GM18511 (cell line): ENCODE measurements at regions not wholly inside any gene's neighbourhood (a gene's known extent, or its start where the extent isn't known, plus 50 kb on each side); places are given as distances from the start of the nearest gene placed in this dataset.
"Not testable (repeated sequence)": the region's sequence is repeated elsewhere in the genome, so short reads cannot be mapped to it uniquely, and the experiment has no call there.

Experiments used
- ATAC-seq: cut with Tn5 transposase; IDR thresholded peaks from one replicate; pipeline ENCODE4 v1.9.1; 2021; ENCODE audit warnings: mild to moderate bottlenecking, moderate library complexity; ENCODE audit not compliant: unreplicated experiment

DNA sequence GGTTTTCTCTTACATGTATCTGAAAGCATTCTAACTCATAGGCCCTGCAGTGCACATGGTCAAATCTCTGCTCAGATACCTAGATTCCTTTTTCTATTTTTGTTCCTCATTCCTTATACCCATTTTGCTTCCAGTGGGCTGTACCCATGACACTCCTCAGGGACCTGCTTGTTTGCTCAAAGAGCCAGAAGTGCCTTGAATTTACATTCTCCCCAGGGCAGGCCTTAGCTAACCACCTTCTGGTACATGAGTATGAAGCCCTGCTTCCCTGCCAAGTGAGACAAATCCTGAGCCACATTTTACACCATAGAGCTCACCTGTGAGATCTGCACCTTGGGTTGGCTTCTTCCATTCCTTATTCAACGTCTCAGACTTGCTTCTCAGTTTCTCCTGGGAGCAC, 326.6 kb upstream of the SASH1 start:
- ATAC-seq = no peak

DNA sequence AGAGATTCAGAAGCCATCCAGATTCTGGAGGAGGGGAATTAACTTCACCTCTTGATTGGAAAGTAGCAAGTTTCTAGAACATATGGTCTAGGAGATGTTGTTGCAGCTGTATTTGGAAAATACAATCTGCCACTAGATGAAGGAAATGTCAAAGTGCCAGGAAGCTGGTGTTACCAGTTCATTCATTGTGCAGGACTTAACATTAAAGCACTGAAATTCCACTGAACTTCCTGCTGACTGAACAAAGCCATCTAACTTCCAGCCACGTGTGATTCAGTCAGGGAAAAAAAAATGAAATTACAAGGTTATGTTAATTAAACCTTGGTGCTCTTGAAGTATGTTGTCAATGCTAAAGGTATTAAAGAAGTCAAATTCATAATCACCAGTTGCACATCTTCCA, 321.5 kb upstream of the SASH1 start:
- ATAC-seq = no peak

- no peak for ATAC-seq
These were observed 320.9 kb upstream of the SASH1 start for GRCh38 chr6:148021699-148022098.

- ATAC-seq = not testable (repeated sequence)
These were observed 320.4 kb upstream of the SASH1 start for GRCh38 chr6:148022279-148022678.

DNA sequence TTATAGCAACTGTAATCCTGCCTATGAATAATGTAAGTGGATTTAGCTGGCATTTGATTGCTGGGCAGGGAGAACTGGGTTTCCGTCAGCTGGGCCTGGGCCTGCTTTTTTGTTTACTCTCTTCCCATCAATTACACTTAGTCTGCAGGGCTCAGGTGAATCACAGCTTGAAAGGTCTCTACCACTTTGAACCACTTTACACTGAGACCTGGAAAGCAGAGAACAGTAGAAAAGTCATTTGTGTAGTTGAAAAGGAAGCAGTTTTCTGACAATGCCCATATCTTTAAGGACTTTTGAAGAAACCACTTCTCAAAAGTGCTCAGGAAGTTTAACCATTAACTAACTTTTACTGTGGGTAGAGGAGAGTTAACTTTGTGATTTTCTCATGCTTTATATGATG, 315.4 kb upstream of the SASH1 start:
- ATAC-seq = no peak

GRCh38 chr6:148035806-148036390, 306.7 kb upstream of the SASH1 start:
- ATAC-seq = no peak

GRCh38 chr6:148037496-148037895, 305.1 kb upstream of the SASH1 start:
- no peak for ATAC-seq

DNA sequence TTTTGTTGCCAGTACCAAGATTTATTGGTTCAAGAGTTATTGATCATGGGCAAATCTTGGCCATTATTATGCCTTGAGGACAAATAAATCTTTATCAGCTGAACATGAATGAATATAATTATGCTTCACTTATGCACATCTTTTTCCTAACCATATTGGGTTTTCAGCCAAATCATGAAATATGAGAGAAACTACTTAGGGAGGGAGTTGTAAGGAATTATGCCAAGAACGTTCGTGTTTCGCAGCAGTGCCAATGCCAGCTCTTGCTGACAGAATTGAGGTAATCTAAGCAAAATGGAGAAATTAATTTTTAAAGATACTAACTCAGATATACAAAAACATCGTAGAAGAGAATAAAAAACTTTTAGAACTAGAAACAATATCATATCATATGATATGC, 301.1 kb upstream of the SASH1 start:
- no peak for ATAC-seq

DNA sequence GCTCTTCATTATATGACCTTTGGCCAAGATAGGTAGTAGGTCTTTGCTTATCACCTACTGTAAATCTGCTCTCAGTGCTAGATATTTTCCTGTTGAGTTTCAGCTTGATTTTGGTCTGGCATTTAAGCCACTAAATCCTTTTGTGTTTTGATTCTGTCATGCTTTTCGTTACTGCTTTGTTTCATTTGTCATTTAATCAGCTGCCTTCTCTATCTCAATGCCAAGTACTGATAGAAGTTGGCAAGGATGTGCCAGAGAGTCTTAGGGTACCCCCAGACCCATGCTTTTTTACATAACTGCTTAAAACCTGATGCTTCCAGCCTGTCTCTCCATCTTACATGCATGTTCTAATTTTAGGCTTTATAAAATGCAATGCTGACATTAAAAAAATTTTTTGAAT, 300.1 kb upstream of the SASH1 start:
- no peak for ATAC-seq

- no peak for ATAC-seq
These were observed 298.3 kb upstream of the SASH1 start for GRCh38 chr6:148044261-148044751.

- ATAC-seq = no peak
These were observed 297.7 kb upstream of the SASH1 start for GRCh38 chr6:148044921-148045320.

DNA sequence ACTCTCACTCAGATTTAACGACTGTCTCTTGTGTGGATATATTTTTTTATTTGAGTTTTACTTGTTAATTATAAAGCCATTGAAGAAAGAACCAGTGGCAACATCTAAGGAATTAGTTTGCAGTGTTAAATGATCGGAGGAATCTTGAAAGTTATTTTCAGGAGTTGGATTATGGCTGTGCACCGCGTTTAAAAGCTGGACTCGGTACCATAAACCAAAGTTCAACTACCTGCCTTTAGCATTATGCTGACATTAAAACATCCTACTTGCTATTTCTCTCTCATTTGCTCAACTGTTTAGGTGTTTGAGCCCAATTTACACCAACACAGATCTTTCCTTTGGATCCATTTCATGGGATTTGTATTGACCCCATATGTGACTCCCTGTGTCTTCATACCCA, 289.4 kb upstream of the SASH1 start:
- ATAC-seq = no peak

DNA sequence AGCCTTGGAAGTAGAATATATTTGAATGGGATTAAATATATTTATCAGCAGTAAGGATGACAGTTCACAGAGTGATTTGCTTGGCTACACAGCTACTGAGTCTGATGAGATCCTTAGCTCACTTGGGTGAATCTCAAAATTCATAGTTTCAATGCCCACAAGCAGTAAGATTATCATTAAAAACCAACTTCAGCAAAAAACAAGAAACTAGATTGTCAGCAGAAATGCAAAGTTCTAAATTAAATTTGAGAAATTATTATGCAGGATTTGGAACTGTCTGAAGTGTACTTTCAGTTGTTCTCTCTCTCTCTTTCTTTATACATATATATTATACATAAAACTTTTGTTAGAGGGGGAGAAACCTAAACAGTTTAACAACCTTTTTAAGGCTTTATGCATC, 288.8 kb upstream of the SASH1 start:
- no peak for ATAC-seq

DNA sequence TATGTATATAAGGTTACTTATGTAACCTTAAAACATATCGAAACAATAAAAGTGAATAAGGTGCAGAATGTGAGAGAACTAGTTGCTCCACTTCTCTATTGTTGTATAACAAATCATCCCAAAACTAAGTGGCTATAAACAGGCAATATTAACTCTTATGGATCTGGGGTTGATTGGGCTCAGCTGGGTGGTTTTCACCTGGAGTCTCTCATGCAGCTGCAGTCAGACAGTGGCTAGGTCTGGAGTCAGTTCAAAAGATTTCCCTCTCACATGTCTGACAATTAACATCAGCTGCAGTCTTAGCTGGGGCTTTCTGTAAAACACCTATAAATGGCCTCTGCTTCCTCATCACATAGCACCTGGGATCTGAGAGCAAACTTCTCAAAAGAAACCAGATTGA, 288.4 kb upstream of the SASH1 start:
- no peak for ATAC-seq

GRCh38 chr6:148055419-148055818, 287.2 kb upstream of the SASH1 start:
- ATAC-seq = no peak

DNA sequence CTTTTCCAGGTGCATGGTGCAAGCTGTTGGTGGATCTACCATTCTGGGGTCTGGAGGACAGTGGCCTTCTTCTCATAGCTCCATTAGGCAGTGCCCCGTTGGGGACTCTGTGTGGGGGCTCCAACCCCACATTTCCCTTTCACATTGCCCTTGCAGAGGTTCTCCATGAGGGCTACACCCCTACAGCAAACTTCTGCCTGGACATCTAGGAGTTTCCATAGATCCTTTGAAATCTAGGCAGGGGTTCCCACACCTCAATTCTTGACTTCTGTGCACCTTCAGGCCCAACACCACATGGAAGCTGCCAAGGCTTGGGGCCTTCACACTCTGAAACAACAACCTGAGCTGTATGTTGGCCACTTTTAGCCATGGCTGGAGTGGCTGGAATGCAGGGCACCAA, 282.8 kb upstream of the SASH1 start:
- no peak for ATAC-seq

DNA sequence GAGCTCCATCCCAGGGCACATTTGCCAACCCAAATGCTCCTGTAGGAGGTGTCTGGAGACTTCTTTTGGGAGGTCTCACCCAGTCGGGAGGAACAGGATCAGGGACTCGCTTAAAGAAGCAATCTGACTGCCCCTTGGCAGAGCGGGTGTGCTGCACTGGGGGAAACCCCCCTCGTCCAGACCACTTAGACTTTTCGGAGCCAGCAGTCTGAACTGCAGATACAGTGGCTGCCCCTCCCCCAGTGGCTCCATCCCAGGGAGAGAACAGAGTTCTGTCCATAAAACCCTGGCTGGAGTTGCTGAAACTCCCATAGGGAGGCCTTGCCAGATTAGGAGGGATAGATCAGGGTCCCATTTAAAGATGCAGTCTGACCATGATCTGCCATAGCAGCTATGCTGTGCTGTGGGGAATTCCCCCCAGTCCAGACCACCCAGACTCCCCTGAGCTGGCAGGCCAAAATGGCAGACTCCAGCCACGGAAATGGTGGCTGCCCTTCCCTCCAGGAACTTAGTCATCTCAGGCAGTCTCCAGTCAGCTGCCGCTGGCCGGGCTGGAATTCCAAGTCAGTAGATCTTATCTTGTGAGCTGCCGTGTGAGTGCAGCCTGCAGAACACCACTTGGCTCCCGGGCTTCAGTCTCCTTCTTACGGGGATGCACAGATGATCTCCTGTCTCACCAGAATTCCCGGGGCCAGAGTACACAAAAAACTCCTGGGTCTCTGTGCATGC, 278.1 kb upstream of the SASH1 start:
- ATAC-seq = no peak

DNA sequence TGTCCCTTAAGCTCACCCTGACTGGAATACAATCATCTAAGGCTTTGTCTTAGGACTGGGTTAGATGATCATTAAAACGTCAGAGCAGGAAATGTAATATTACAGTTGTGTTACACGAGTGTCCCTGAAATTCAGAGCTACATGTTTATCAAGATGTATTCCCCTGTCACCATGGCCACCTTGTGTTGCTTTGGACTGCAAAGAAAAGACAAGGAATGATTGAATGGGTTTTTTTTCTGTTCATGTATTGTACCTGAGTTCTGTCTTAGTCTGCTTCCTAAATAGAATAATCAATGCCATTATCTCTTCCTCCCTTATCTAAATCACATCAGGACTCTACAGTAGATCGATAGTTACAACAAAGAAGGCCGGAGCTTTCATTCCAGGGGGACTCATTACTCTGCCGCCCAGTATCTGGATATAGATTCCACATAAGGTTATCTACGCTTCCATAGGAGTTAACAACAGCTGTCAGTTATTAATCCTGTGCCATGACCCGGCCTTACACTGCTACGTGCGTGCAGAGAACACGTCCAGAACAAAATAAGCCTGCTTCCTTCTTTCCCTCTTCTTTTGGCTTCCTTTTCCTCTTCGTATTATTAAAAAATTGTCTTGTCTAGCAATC, 274.1 kb upstream of the SASH1 start:
- ATAC-seq = no peak

- no peak for ATAC-seq
These were observed 273.4 kb upstream of the SASH1 start for GRCh38 chr6:148069256-148069655.

DNA sequence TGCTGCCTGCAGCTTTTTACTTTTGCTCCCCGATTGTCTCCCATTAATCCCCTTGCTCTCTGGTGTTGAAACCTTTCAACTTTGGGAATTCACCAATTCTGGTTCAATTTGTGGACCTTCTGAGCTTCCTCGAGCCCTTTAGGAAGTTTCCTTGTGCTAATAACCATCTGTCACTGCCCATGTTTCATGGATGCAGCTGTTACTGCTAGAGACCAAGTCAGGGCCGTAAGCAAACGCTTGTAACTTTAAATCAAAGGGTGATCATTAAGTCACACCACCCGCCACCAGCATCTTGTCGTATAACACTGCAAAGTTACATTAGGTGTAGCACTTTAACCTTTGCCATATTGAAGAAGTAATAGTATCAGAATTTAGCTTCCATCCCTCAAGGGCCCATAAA, 268.3 kb upstream of the SASH1 start:
- no peak for ATAC-seq

GRCh38 chr6:148074738-148075137, 267.9 kb upstream of the SASH1 start:
- ATAC-seq = no peak

DNA sequence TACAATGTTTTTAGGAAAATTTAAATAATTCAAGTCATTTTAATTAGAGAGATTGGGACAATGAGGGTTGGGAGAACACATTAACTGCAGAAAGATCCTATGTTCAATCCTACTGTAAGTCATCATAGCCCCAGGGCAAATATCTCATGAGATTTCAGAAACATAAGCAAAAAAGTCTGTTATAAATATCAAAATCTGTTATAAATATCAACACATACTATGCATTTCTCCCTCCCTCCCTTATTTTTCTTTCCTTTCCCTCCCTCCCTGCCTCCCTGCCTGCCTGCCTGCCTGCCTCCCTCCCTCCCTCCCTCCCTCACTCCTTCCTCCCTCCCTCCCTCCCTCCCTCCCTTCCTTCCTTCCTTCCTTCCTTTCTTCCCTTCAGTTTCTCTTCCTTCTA, 267.3 kb upstream of the SASH1 start:
- ATAC-seq = no peak
